ENCODE measurements at regions not wholly inside any gene's neighbourhood (a gene's known extent, or its start where the extent isn't known, plus 50 kb on each side); places are given as distances from the start of the nearest gene placed in this dataset.

DNA sequence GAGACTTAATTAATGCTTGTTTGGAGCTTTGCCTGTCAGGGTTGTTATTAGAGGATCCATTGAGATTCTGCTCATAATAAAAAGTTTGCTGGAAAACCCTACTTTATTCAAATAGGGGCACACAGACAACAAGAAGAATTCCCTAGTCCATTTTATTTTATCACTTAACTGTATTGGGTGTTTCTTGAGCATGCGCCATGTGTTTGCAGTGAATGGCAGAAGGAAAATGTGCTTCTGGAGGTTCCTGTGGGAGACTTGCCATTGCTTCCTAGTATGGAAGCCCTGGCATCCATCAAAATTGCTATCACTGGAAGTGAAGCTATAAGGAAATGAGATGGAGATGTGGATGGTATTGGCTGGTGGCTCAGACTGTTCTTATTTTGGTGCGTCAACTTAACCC, 106.6 kb upstream of the GALNT18 start:
- TF ChIP-seq, protein P1, sequence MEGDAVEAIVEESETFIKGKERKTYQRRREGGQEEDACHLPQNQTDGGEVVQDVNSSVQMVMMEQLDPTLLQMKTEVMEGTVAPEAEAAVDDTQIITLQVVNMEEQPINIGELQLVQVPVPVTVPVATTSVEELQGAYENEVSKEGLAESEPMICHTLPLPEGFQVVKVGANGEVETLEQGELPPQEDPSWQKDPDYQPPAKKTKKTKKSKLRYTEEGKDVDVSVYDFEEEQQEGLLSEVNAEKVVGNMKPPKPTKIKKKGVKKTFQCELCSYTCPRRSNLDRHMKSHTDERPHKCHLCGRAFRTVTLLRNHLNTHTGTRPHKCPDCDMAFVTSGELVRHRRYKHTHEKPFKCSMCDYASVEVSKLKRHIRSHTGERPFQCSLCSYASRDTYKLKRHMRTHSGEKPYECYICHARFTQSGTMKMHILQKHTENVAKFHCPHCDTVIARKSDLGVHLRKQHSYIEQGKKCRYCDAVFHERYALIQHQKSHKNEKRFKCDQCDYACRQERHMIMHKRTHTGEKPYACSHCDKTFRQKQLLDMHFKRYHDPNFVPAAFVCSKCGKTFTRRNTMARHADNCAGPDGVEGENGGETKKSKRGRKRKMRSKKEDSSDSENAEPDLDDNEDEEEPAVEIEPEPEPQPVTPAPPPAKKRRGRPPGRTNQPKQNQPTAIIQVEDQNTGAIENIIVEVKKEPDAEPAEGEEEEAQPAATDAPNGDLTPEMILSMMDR (IDR thresholded peaks at IDR 0.05): no peak
- TF ChIP-seq POLR2AphosphoS5 (IDR thresholded peaks at IDR 0.05; ENCODE audit: low read depth, low read length): no peak
- TF ChIP-seq, protein P2, sequence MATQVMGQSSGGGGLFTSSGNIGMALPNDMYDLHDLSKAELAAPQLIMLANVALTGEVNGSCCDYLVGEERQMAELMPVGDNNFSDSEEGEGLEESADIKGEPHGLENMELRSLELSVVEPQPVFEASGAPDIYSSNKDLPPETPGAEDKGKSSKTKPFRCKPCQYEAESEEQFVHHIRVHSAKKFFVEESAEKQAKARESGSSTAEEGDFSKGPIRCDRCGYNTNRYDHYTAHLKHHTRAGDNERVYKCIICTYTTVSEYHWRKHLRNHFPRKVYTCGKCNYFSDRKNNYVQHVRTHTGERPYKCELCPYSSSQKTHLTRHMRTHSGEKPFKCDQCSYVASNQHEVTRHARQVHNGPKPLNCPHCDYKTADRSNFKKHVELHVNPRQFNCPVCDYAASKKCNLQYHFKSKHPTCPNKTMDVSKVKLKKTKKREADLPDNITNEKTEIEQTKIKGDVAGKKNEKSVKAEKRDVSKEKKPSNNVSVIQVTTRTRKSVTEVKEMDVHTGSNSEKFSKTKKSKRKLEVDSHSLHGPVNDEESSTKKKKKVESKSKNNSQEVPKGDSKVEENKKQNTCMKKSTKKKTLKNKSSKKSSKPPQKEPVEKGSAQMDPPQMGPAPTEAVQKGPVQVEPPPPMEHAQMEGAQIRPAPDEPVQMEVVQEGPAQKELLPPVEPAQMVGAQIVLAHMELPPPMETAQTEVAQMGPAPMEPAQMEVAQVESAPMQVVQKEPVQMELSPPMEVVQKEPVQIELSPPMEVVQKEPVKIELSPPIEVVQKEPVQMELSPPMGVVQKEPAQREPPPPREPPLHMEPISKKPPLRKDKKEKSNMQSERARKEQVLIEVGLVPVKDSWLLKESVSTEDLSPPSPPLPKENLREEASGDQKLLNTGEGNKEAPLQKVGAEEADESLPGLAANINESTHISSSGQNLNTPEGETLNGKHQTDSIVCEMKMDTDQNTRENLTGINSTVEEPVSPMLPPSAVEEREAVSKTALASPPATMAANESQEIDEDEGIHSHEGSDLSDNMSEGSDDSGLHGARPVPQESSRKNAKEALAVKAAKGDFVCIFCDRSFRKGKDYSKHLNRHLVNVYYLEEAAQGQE (IDR thresholded peaks at IDR 0.05; ENCODE audit: insufficient read depth in 1 of 2, low read depth in 2 of 2, low read length in 1 of 2): no peak
